ENCODE measurements at regions not wholly inside any gene's neighbourhood (a gene's known extent, or its start where the extent isn't known, plus 50 kb on each side); places are given as distances from the start of the nearest gene placed in this dataset.

GRCh38 chr3:152621006-152621868, 213.7 kb upstream of the P2RY1 start:
- TF ChIP-seq CTCF (IDR thresholded peaks at IDR 0.05; ENCODE audit: insufficient read depth, low read length, poor library complexity, severe bottlenecking) (no peak), EZH2phosphoT487 (conservative IDR thresholded peaks at IDR 0.05; ENCODE audit: low read length) (no peak)

All from SU-DHL-6 (cell line).